Ishikawa (cell line): ENCODE measurements at regions not wholly inside any gene's neighbourhood (a gene's known extent, or its start where the extent isn't known, plus 50 kb on each side); places are given as distances from the start of the nearest gene placed in this dataset.

Source experiments
- CREB1 ChIP-seq: IDR thresholded peaks from 2 replicates; pipeline ENCODE4 v1.6.1; 2012; ENCODE audit warnings: low read depth
- EGR1 ChIP-seq: IDR thresholded peaks from 2 replicates; pipeline ENCODE4 v1.6.1; 2012
- EP300 ChIP-seq: IDR thresholded peaks from 2 replicates; pipeline ENCODE4 v1.6.1; 2012; ENCODE audit warnings: borderline replicate concordance
- FOXM1 ChIP-seq: IDR thresholded peaks from 2 replicates; pipeline ENCODE4 v1.6.1; 2012; ENCODE audit warnings: low read depth, borderline replicate concordance
- MAX ChIP-seq: IDR thresholded peaks from 2 replicates; pipeline ENCODE4 v1.6.1; 2012
- NFIC ChIP-seq: IDR thresholded peaks from 2 replicates; pipeline ENCODE4 v1.6.1; 2012
- RAD21 ChIP-seq: IDR thresholded peaks from 2 replicates; pipeline ENCODE4 v1.6.1; 2012; ENCODE audit warnings: low read depth
- REST ChIP-seq: IDR thresholded peaks from 2 replicates; pipeline ENCODE4 v1.6.1; 2012; ENCODE audit warnings: low read depth, mild to moderate bottlenecking
- TAF1 ChIP-seq: IDR thresholded peaks from 2 replicates; pipeline ENCODE4 v1.6.1; 2012; ENCODE audit warnings: low read depth, mild to moderate bottlenecking
- TCF12 ChIP-seq: IDR thresholded peaks from 2 replicates; pipeline ENCODE4 v1.6.1; 2012; ENCODE audit warnings: low read depth
- TEAD4 ChIP-seq: IDR thresholded peaks from 2 replicates; pipeline ENCODE4 v1.6.1; 2012
- USF1 ChIP-seq: IDR thresholded peaks from 2 replicates; pipeline ENCODE4 v1.6.1; 2012
- YY1 ChIP-seq: IDR thresholded peaks from 2 replicates; pipeline ENCODE4 v1.6.1; 2012; ENCODE audit warnings: low read depth

DNA sequence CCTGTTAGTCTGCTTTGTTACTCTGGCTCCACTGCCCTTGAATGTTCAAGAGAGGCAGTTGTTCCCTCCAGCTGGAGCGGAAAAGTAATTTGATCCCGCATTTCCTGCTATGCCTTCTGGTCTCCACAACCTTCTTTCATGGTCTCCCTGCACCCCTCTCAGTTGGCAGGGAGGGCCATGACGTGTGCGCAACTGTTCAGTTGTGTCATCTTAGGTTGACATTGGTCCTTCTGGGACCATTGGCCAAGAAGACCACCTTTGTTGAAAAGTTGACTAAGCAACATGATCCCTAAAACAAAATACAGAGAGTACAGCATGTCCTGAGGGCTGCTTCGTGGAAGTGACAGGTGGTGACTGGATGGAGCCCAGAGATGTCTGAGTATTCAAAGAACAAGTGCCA lies 192.5 kb upstream of the TUT7 start:
- no peak for TF ChIP-seq EP300
- no peak for TF ChIP-seq TCF12
- TF ChIP-seq REST = no peak
- no peak for TF ChIP-seq YY1
- no peak for TF ChIP-seq CREB1
- no peak for TF ChIP-seq TAF1
- TF ChIP-seq EGR1 = no peak
- TF ChIP-seq TEAD4 = no peak
- no peak for TF ChIP-seq RAD21
- no peak for TF ChIP-seq MAX
- TF ChIP-seq NFIC = no peak
- TF ChIP-seq FOXM1 = no peak
- no peak for TF ChIP-seq USF1
